Spinal cord (tissue), 9 donors: ENCODE measurements at regions not wholly inside any gene's neighbourhood (a gene's known extent, or its start where the extent isn't known, plus 50 kb on each side); places are given as distances from the start of the nearest gene placed in this dataset.
"Not testable (repeated sequence)": the region's sequence is repeated elsewhere in the genome, so short reads cannot be mapped to it uniquely, and the experiment has no call there.

Experiments
- DNase-seq, 6 donors: peaks; one replicate each; pipeline versions ENCODE4 v3.0.0 to v3.0.0-alpha.2; 2013 to 2015; ENCODE audit warnings: low spot score in 6 of 6, low read depth in 4 of 6
- H3K27ac ChIP-seq: one replicate; pipeline ENCODE4 v1.5.1; 2013; ENCODE audit warnings: low read depth, low read length, control low read depth
- H3K27me3 ChIP-seq: one replicate; pipeline ENCODE4 v1.6.1; 2013; ENCODE audit warnings: low read length; ENCODE audit not compliant: control insufficient read depth, insufficient read depth
- H3K36me3 ChIP-seq: one replicate; pipeline ENCODE4 v1.6.1; 2013; ENCODE audit warnings: low read length; ENCODE audit not compliant: control insufficient read depth, insufficient read depth
- H3K4me1 ChIP-seq: one replicate; pipeline ENCODE4 v1.6.1; 2013; ENCODE audit warnings: low read length; ENCODE audit not compliant: control insufficient read depth, insufficient read depth
- H3K4me3 ChIP-seq: one replicate; pipeline ENCODE4 v1.5.1; 2013; ENCODE audit warnings: low read depth, low read length, control low read depth
- H3K9me3 ChIP-seq: one replicate; pipeline ENCODE4 v1.6.1; 2013; ENCODE audit warnings: low read length; ENCODE audit not compliant: control insufficient read depth, insufficient read depth
- WGBS: methylation state at CpG from one replicate; pipeline ENCODE4 v1.1.5; 2013; ENCODE audit warnings: missing lambda C conversion rate; ENCODE audit not compliant: insufficient coverage; 5-methylcytosine and 5-hydroxymethylcytosine counted together
- donor health status: healthy.

- not testable (repeated sequence) for H3K9me3 ChIP-seq, DNase-seq, H3K27ac ChIP-seq, H3K36me3 ChIP-seq, H3K4me1 ChIP-seq, H3K27me3 ChIP-seq, H3K4me3 ChIP-seq
- WGBS, result 70% methylated on average over 2 of the region's 7 CpGs
Measured at GRCh38 chr20:30581839-30582238, 675.6 kb upstream of the DEFB115 start.

GRCh38 chr20:30584403-30584802, 673.1 kb upstream of the DEFB115 start:
- H3K4me1 ChIP-seq, H3K4me3 ChIP-seq, H3K27me3 ChIP-seq, H3K27ac ChIP-seq, H3K9me3 ChIP-seq, DNase-seq, H3K36me3 ChIP-seq: not testable (repeated sequence)
- no CpG with 5 or more reads among the region's 4 CpGs for WGBS

GRCh38 chr20:30585244-30585796, 672.1 kb upstream of the DEFB115 start:
- not testable (repeated sequence) for H3K4me1 ChIP-seq, H3K9me3 ChIP-seq, H3K36me3 ChIP-seq, H3K27me3 ChIP-seq
- peak in 4 of 6 donors; percentile 3 to 74 (median 54) for DNase-seq
- 15% methylated on average over 44 of the region's 49 CpGs for WGBS
- Histone ChIP-seq H3K27ac (peak overlapping the region; percentile 40), H3K4me3 (peak overlapping the region; percentile 21)

GRCh38 chr20:30586178-30586577, 671.3 kb upstream of the DEFB115 start:
- not testable (repeated sequence) for H3K4me1 ChIP-seq, H3K27me3 ChIP-seq, DNase-seq, H3K9me3 ChIP-seq, H3K36me3 ChIP-seq, H3K27ac ChIP-seq, H3K4me3 ChIP-seq
- 16% methylated on average over 18 of the region's 30 CpGs for whole genome bisulfite sequencing

GRCh38 chr20:30593572-30593971, 663.9 kb upstream of the DEFB115 start:
- no peak overlapping the region for H3K27ac ChIP-seq
- 67% methylated on average over 18 of the region's 22 CpGs for WGBS
- no peak overlapping the region for H3K4me3 ChIP-seq
- H3K9me3 ChIP-seq, result peaks cover 1% of the 10 kb centered on the region
- H3K27me3 ChIP-seq, result no peaks in the 10 kb centered on the region
- H3K36me3 ChIP-seq, result no peaks in the 10 kb centered on the region
- no peak for DNase-seq
- no peaks in the 10 kb centered on the region for H3K4me1 ChIP-seq

GRCh38 chr20:30594112-30594511, 663.4 kb upstream of the DEFB115 start:
- Histone ChIP-seq H3K27me3 (no peaks in the 10 kb centered on the region), H3K36me3 (no peaks in the 10 kb centered on the region), H3K4me1 (no peaks in the 10 kb centered on the region), H3K27ac (no peak overlapping the region), H3K9me3 (peaks cover 1% of the 10 kb centered on the region), H3K4me3 (no peak overlapping the region)
- no peak for DNase-seq
- WGBS, result 81% methylated on average over 5 of the region's 18 CpGs

GRCh38 chr20:30595698-30596097, 661.8 kb upstream of the DEFB115 start:
- WGBS, result 79% methylated on average over 3 of the region's 3 CpGs
- no peak overlapping the region for H3K27ac ChIP-seq

GRCh38 chr20:30597429-30597828, 660.0 kb upstream of the DEFB115 start:
- H3K9me3 ChIP-seq, DNase-seq, H3K36me3 ChIP-seq, H3K27me3 ChIP-seq, H3K4me3 ChIP-seq, H3K4me1 ChIP-seq, H3K27ac ChIP-seq: not testable (repeated sequence)
- 26% methylated on average over 2 of the region's 2 CpGs for WGBS

More at GRCh38 chr20:30595698-30596097, 661.8 kb upstream of the DEFB115 start:
- Histone ChIP-seq H3K27me3 (no peaks in the 10 kb centered on the region), H3K4me3 (no peak overlapping the region), H3K36me3 (no peaks in the 10 kb centered on the region), H3K9me3 (peaks cover 1% of the 10 kb centered on the region), H3K4me1 (no peaks in the 10 kb centered on the region)
- no peak for DNase-seq

- peaks cover under 1% of the 10 kb centered on the region for H3K9me3 ChIP-seq
- DNase-seq, result no peak
- H3K4me3 ChIP-seq, result no peak overlapping the region
- H3K36me3 ChIP-seq, result no peaks in the 10 kb centered on the region
- H3K27ac ChIP-seq, result no peak overlapping the region
- no peaks in the 10 kb centered on the region for H3K4me1 ChIP-seq
- 85% methylated on average over 4 of the region's 5 CpGs for WGBS
- H3K27me3 ChIP-seq, result no peaks in the 10 kb centered on the region
Measured at GRCh38 chr20:30598460-30599230, 658.8 kb upstream of the DEFB115 start.

GRCh38 chr20:30599990-30600389, 657.5 kb upstream of the DEFB115 start:
- no peak for DNase-seq
- WGBS, result 67% methylated on average over 2 of the region's 2 CpGs
- Histone ChIP-seq H3K9me3 (no peaks in the 10 kb centered on the region), H3K4me1 (no peaks in the 10 kb centered on the region), H3K27ac (no peak overlapping the region), H3K36me3 (no peaks in the 10 kb centered on the region), H3K27me3 (no peaks in the 10 kb centered on the region), H3K4me3 (no peak overlapping the region)
